GM21723 (cell line): ENCODE measurements at regions not wholly inside any gene's neighbourhood (a gene's known extent, or its start where the extent isn't known, plus 50 kb on each side); places are given as distances from the start of the nearest gene placed in this dataset.

Source experiments
- ATAC-seq: cut with Tn5 transposase; IDR thresholded peaks from one replicate; pipeline ENCODE4 v1.9.1; 2021; ENCODE audit warnings: mild to moderate bottlenecking, moderate library complexity; ENCODE audit not compliant: unreplicated experiment

GRCh38 chr13:89910166-89910565 is 1437.3 kb upstream of the MIR17HG start:
- ATAC-seq, result no peak

- ATAC-seq, result no peak
These were observed 1430.9 kb upstream of the MIR17HG start for GRCh38 chr13:89916551-89916950.

DNA sequence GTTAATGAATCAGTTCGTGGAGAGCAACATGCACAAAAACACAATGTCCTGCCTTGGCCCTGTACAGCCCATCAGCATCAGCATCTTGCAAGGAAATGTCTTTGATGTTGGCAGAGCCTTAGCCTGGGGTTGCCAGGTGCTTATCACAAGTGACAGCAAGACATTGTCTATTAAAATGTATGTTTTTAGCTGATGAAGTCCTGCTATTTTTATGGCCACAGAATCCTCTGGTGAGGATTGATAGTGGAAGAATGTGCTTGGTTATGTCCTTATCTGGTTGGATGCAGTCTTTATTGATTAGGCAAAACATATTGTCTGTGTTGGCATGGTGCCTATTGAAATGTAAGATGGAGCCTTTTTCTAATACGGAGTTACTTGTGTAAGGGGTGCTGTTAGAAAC is 1427.0 kb upstream of the MIR17HG start:
- ATAC-seq, result no peak

DNA sequence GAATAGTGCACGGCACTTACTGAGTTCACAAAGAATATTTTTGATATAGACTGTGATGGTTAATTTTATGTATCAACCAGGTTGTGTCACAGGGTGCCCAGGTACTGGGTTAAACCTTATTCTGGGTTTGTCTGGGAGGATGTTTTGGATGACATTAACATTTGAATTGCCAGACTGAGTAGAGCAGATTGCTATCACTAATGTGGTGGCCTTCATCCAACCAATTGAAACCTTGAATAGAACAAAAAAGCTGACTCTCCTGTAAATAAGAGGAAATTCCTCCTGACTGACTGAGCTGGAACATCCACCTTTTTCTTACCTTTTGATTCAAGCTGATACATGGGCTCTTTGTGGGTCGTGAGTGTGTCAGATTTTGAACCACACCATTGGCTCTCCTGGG is 1424.4 kb upstream of the MIR17HG start:
- ATAC-seq, result no peak

DNA sequence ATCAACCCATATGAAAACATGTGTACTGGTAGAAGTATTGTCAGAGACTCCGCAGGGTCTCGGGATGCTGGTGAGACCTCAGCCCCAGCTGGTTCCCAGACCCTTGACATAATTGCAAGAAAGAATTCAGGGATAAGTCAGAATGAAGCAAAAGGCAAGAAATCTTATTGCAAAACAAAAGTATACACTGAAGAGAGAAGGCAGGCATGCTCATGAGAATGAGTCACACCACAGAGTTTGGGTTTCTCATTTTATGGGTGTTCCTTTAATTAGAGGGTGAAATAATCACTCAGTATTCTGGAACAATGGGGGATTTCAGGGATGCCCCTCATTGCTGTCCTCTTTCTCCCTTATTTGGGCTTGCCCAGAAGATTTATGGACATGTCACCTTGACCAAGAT is 1423.8 kb upstream of the MIR17HG start:
- no peak for ATAC-seq

DNA sequence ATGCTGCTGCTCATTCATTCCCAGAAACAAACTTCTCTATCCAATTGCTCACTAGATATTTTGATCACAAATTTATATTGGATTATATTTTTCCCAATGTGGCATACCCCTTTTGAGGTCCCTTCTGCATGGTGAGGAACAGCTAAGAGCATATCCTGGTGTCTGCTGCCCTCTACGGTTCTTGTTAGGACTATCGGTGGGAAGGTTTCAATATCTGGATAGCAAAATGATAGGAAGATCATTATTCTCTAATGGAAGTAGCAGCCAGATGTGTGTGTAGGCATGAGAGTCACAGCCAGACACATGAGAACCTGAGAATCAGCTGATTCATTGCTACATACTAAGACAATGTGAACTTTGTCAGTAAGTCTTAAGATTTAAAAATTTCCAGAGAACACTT is 1422.4 kb upstream of the MIR17HG start:
- ATAC-seq, result no peak

DNA sequence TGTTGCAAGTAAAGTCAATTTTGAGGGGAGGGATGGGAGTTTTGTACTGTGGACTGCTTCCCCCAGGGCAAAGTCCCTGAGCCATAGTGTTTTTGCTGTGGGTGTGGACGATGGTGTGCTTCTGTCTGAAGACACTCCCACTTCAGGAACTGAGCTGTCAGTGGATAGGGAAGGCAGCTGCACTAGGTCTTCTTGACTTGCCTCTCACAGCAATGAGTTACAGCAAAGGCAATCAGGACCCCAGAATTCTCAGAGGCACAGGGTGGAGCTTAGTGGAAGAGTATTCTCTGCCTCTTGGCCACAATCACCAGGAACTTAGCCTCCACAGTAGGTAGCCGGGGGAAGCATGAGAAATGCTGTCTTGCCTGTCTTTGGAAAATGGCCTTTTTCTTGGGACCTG is 1416.6 kb upstream of the MIR17HG start:
- ATAC-seq, result no peak

DNA sequence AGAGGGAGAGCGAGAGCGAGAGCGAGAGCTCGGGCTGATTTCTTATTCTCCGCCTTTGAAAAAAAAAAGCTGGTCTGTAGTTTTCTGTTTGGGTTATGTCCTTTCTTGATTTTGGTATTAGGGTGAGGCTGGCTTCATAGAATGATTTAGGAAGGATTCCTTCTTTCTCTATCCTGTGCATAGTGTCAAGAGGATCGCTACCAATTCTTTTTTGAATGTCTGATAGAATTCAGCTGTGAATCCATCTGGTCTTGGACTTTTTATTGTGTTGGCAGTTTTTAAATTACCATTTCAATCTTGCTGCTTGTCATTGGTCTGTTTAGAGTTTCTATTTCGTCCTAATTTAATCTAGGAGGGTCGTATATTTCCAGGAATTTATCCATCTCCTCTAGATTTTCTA is 1414.6 kb upstream of the MIR17HG start:
- ATAC-seq, result no peak

DNA sequence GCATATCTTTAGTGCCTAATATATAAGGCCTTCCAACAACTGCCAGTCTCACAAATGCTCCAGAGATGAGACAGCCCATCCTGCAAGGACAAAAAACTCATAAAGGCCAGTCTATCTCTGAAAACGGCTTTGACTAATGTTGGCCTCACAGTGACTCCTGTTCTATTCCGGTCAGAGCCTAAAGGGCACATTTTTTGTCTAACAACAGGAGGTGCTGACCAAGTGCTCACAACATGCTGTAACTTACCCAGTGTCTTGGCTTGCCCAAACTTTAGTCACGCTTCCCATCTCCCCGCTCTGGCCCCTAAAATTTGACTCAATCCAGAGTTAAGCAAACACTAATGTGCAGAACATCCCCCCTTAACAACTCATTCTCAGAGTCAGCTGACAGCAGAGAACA is 1411.2 kb upstream of the MIR17HG start:
- no peak for ATAC-seq

DNA sequence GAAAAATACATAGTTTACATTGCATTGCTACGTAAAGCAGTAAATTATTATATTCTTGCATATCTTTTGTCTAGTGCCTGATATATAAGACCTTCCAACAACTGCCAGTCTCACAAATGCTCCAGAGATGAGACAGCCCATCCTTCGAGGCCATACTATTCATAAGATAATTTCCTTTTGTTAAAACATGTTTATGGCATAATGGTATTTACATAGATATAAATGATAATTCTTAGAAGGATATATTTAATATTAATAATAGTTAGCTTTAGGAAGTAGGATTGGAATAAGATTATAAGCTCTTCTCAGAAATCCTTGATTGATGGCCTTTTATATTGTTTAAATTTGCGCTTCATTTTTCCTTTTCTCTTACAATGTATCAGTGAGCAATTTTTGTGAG is 1410.1 kb upstream of the MIR17HG start:
- no peak for ATAC-seq

GRCh38 chr13:89940383-89940782 is 1407.1 kb upstream of the MIR17HG start:
- ATAC-seq, result no peak

DNA sequence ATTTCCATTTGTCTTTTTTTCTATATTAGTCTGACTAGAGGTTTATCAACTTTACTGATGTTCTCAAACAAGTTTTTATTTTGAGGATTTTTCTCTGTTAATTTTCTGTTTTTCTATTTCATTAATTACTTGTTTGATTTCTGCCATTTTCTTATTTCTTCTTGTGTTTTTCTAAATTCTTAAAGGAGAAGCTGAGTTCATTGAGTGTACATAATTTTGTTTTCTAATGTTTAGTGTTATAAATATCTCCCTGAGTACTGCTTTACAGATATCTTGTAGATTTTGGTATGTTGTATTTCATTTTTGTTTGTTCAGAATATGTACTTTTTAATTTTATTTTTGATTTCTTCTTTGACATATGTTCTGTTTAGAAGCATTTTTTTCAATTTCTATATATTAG is 1404.3 kb upstream of the MIR17HG start:
- ATAC-seq, result no peak

DNA sequence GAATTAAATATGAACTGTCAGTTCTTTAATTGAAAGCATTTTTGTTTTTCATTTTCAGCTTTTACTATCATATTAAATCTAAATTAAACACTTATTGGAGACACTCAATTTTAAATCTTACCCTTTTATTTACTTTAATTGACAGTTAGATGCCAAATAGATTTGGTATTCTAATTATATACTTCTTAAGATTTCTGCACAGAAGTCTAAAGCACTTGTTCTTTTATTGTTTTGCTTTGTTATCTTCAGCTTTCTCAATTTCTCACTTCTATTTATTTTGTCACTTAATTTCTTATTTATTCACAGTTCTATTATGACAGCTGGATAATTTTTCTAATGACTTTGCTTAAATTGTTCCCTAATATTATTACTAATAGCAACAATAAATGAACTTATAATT is 1397.3 kb upstream of the MIR17HG start:
- ATAC-seq, result no peak

- no peak for ATAC-seq
These were observed 1396.1 kb upstream of the MIR17HG start for GRCh38 chr13:89951341-89951740.

GRCh38 chr13:89953581-89953980 is 1393.9 kb upstream of the MIR17HG start:
- no peak for ATAC-seq

DNA sequence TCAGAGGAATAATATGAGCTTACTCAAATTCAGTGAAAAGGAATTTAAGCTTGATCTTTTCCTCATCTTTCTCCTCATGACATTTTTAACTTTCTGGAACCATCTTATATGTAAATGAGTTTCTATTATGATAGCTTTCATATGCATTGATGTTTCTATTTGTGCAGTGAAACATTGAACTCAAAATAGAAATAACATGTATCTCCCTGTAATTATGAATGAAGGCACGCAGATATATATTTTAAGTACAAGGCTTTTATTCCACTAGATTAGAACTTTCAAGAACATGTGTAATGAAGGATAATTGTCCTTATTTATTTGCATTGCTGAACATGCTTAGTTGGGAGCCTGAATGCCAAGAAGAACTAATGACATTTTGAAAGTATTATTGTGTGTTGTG is 1391.7 kb upstream of the MIR17HG start:
- no peak for ATAC-seq

DNA sequence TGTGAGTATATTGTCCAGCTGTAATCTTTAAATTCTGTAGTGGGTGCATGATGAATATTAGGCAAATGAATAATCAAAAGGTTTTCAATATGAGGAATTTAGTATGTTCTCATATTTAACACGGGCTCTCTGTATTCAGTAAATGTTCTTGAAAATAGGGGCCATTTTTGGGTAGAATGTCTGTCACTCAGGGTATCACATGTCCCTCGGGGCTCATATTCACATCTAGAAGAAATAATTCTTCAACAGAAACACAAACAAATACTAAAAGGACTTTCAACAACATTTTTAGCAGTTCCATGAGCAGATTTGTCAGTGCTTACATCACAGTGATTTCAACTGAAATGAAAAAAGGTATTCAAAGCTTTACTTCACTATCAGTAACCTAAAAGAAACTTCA is 1388.4 kb upstream of the MIR17HG start:
- ATAC-seq, result no peak

DNA sequence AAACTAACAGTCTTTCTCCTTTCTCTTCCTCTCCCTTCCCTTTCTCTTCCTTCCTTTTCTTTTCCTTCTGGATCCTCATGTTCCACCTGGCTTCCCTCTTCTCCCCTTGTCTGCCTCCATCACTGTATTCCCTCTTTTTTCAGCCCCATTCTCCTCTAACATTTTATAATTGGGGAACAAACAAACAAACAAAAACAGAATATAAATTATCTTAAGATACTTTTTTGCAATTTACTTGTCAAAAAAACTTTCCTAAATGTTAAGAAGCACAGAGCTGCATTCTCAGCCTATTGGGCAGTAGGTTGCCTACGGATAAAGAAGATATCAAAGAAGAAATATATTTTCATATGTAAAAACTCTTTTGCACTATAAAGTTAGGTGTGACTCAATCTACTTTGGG is 1382.2 kb upstream of the MIR17HG start:
- no peak for ATAC-seq

GRCh38 chr13:89966524-89966923 is 1381.0 kb upstream of the MIR17HG start:
- no peak for ATAC-seq

- ATAC-seq, result no peak
These were observed 1379.8 kb upstream of the MIR17HG start for GRCh38 chr13:89967701-89968100.

GRCh38 chr13:89968470-89968869 is 1379.0 kb upstream of the MIR17HG start:
- ATAC-seq, result no peak

- ATAC-seq, result no peak
These were observed 1377.2 kb upstream of the MIR17HG start for GRCh38 chr13:89970353-89970709.

- ATAC-seq, result no peak
These were observed 1370.3 kb upstream of the MIR17HG start for GRCh38 chr13:89977203-89977602.

- ATAC-seq, result no peak
These were observed 1366.6 kb upstream of the MIR17HG start for GRCh38 chr13:89980896-89981295.
